NT2/D1 (cell line): ENCODE measurements at regions not wholly inside any gene's neighbourhood (a gene's known extent, or its start where the extent isn't known, plus 50 kb on each side); places are given as distances from the start of the nearest gene placed in this dataset.

Experiments used
- DNase-seq: peaks from one replicate; pipeline ENCODE4 v3.0.0-alpha.2; 2011; ENCODE audit warnings: low read depth, low spot score
- H3K27me3 ChIP-seq: 2 replicates; pipeline ENCODE4 v1.6.0; 2011; ENCODE audit warnings: mild to moderate bottlenecking; ENCODE audit not compliant: insufficient read length, insufficient read depth
- H3K36me3 ChIP-seq: 2 replicates; pipeline ENCODE4 v1.6.1; 2011; ENCODE audit warnings: mild to moderate bottlenecking, low read length, mixed read lengths; ENCODE audit not compliant: insufficient read depth, insufficient read length
- H3K4me1 ChIP-seq: 2 replicates; pipeline ENCODE4 v1.5.1; 2011; ENCODE audit not compliant: insufficient read depth, insufficient read length
- H3K4me3 ChIP-seq: 2 replicates; pipeline ENCODE4 v1.5.1; 2011; ENCODE audit warnings: low read depth; ENCODE audit not compliant: insufficient read length
- H3K9ac ChIP-seq: 2 replicates; pipeline ENCODE4 v1.6.0; 2011; ENCODE audit warnings: low read depth; ENCODE audit not compliant: insufficient read length
- H3K9me3 ChIP-seq: 2 replicates; pipeline ENCODE4 v1.5.1; 2011; ENCODE audit warnings: mild to moderate bottlenecking, low read length; ENCODE audit not compliant: insufficient read depth
- SUZ12 ChIP-seq: IDR thresholded peaks from 2 replicates; pipeline ENCODE4 v1.6.1; 2011; ENCODE audit not compliant: insufficient read length, insufficient read depth; ENCODE audit errors: extremely low read depth
- YY1 ChIP-seq: IDR thresholded peaks from 2 replicates; pipeline ENCODE4 v1.6.1; 2011; ENCODE audit not compliant: insufficient read length, insufficient read depth
- ZNF274 ChIP-seq: IDR thresholded peaks from 2 replicates; pipeline ENCODE4 v1.6.1; 2011; ENCODE audit warnings: mild to moderate bottlenecking, low read depth, low read length

- Histone ChIP-seq H3K27me3 (peaks cover 4% of the 10 kb centered on the region), H3K9ac (no peak overlapping the region), H3K9me3 (no peaks in the 10 kb centered on the region), H3K36me3 (no peaks in the 10 kb centered on the region), H3K4me3 (no peak overlapping the region), H3K4me1 (peaks cover 2% of the 10 kb centered on the region)
- TF ChIP-seq ZNF274: no peak
- no peak for TF ChIP-seq YY1
- no peak for TF ChIP-seq SUZ12
- DNase-seq: no peak
These were observed 52.1 kb upstream of the CSF3R start for GRCh38 chr1:36534711-36535412.

GRCh38 chr1:36533897-36534296, 51.2 kb upstream of the CSF3R start:
- peaks cover 4% of the 10 kb centered on the region for H3K4me1 ChIP-seq
- no peaks in the 10 kb centered on the region for H3K36me3 ChIP-seq
- H3K9ac ChIP-seq: no peak overlapping the region
- peaks cover 4% of the 10 kb centered on the region for H3K27me3 ChIP-seq
- no peak for DNase-seq
- H3K4me3 ChIP-seq: no peak overlapping the region
- TF ChIP-seq YY1 (no peak), SUZ12 (no peak), ZNF274 (no peak)
- H3K9me3 ChIP-seq: no peaks in the 10 kb centered on the region

GRCh38 chr1:36532810-36533401, 50.2 kb upstream of the CSF3R start:
- Histone ChIP-seq H3K9me3 (no peaks in the 10 kb centered on the region), H3K4me3 (no peak overlapping the region), H3K9ac (no peak overlapping the region), H3K4me1 (peaks cover 4% of the 10 kb centered on the region), H3K27me3 (peaks cover 4% of the 10 kb centered on the region), H3K36me3 (no peaks in the 10 kb centered on the region)
- TF ChIP-seq ZNF274: no peak
- no peak for TF ChIP-seq YY1
- TF ChIP-seq SUZ12: no peak
- DNase-seq: no peak
